ENCODE measurements at regions not wholly inside any gene's neighbourhood (a gene's known extent, or its start where the extent isn't known, plus 50 kb on each side); places are given as distances from the start of the nearest gene placed in this dataset.

DNA sequence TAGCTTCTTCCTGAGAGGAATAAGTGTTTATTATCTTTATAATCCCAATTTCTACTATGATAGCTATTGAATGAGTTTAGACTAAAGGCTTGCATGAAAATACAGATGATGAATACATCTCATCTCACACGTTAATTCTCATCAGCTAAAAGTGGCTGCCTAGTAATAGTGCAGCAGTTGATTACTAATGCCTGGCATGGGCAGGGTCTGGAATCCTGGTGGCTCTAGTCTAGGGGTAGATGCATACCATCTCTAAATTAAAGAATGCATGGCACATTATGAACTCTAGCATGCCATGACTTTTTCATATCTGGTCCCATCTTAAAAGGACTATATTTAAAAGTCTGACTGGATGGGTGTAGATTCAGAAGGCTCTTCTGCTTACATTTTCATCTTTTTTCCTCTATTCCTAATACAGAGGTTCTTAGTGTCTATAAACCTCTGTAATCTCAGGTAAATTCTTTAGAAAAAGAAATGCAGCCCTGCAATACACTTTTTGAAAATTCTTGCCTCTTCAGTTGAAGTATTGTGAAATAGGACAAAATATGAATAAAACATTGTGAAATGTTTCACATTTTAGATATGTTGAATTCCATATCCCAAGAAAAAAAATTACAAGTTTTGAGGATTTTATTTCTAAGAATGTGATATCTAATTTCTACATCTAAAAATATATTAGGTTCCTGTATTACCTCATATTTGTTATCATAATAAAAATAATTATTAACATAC, 187.6 kb downstream of the C11orf87 start:
- TF ChIP-seq, protein P1, sequence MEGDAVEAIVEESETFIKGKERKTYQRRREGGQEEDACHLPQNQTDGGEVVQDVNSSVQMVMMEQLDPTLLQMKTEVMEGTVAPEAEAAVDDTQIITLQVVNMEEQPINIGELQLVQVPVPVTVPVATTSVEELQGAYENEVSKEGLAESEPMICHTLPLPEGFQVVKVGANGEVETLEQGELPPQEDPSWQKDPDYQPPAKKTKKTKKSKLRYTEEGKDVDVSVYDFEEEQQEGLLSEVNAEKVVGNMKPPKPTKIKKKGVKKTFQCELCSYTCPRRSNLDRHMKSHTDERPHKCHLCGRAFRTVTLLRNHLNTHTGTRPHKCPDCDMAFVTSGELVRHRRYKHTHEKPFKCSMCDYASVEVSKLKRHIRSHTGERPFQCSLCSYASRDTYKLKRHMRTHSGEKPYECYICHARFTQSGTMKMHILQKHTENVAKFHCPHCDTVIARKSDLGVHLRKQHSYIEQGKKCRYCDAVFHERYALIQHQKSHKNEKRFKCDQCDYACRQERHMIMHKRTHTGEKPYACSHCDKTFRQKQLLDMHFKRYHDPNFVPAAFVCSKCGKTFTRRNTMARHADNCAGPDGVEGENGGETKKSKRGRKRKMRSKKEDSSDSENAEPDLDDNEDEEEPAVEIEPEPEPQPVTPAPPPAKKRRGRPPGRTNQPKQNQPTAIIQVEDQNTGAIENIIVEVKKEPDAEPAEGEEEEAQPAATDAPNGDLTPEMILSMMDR (IDR thresholded peaks at IDR 0.05): no peak
- TF ChIP-seq EP300 (IDR thresholded peaks at IDR 0.05): no peak
- TF ChIP-seq POLR2A (IDR thresholded peaks at IDR 0.05): no peak
